Upper lobe of right lung (tissue), 1 donor: ENCODE measurements at regions not wholly inside any gene's neighbourhood (a gene's known extent, or its start where the extent isn't known, plus 50 kb on each side); places are given as distances from the start of the nearest gene placed in this dataset.

Experiments used
- ATAC-seq: fragments of 200-7000 bp; cut with Tn5 transposase; one replicate; pipeline ENCODE4 v1.9.1; 2020; ENCODE audit warnings: mild to moderate bottlenecking, moderate library complexity
- DNase-seq: peaks from one replicate; pipeline ENCODE4 v3.0.0-alpha.2; 2020
- H3K27ac ChIP-seq: fragments of 200-600 bp; one replicate; pipeline ENCODE4 v1.8.0; 2022
- H3K27me3 ChIP-seq: fragments of 200-600 bp; one replicate; pipeline ENCODE4 v1.8.0; 2022; ENCODE audit warnings: mild to moderate bottlenecking
- H3K36me3 ChIP-seq: fragments of 200-600 bp; one replicate; pipeline ENCODE4 v1.8.0; 2022
- H3K4me1 ChIP-seq: fragments of 200-600 bp; one replicate; pipeline ENCODE4 v1.8.0; 2022
- H3K4me3 ChIP-seq: fragments of 200-600 bp; one replicate; pipeline ENCODE4 v1.8.0; 2022; ENCODE audit warnings: mild to moderate bottlenecking
- H3K9me3 ChIP-seq: fragments of 200-600 bp; one replicate; pipeline ENCODE4 v1.8.0; 2022
- CTCF ChIP-seq: fragments of 200-600 bp; IDR thresholded peaks from one replicate; pipeline ENCODE4 v1.8.0; 2022; ENCODE audit warnings: antibody characterized with exemption
- intact Hi-C: fragments of 100-400 bp; cut with DNase I; formaldehyde crosslinking; loops from one replicate; pipeline ENCODE4 v1.11.0; 2022
- donor health status: DM: no; HTN: yes; CAD: no; lungs with severe emphysema.

GRCh38 chr16:59214455-59214854 lies 480.3 kb upstream of the GOT2 start:
- H3K9me3 ChIP-seq = no peaks in the 10 kb centered on the region
- H3K27ac ChIP-seq = no peak overlapping the region
- H3K36me3 ChIP-seq = no peaks in the 10 kb centered on the region
- no peak for DNase-seq
- no peak for TF ChIP-seq CTCF
- no peaks in the 10 kb centered on the region for H3K27me3 ChIP-seq
- ATAC-seq = no peak
- intact Hi-C loops = no loop called here
- no peak overlapping the region for H3K4me3 ChIP-seq
- peaks cover 17% of the 10 kb centered on the region for H3K4me1 ChIP-seq

- ATAC-seq (no peak), DNase-seq (no peak)
- no peak overlapping the region for H3K4me3 ChIP-seq
- TF ChIP-seq CTCF = no peak
- no peaks in the 10 kb centered on the region for H3K27me3 ChIP-seq
- H3K27ac ChIP-seq = no peak overlapping the region
- peaks cover 17% of the 10 kb centered on the region for H3K4me1 ChIP-seq
- H3K36me3 ChIP-seq = no peaks in the 10 kb centered on the region
- no peaks in the 10 kb centered on the region for H3K9me3 ChIP-seq
- intact Hi-C loops = no loop called here
Measured at GRCh38 chr16:59213952-59214351, 479.8 kb upstream of the GOT2 start.

- Histone ChIP-seq H3K4me3 (no peak overlapping the region), H3K27me3 (no peaks in the 10 kb centered on the region), H3K4me1 (peaks cover 17% of the 10 kb centered on the region), H3K27ac (no peak overlapping the region), H3K36me3 (no peaks in the 10 kb centered on the region), H3K9me3 (no peaks in the 10 kb centered on the region)
- TF ChIP-seq CTCF = no peak
- ATAC-seq (no peak), DNase-seq (no peak)
- intact Hi-C loops = no loop called here
Measured at GRCh38 chr16:59212492-59213024, 478.4 kb upstream of the GOT2 start.

GRCh38 chr16:59210955-59211541 lies 476.9 kb upstream of the GOT2 start:
- Histone ChIP-seq H3K27me3 (no peaks in the 10 kb centered on the region), H3K4me3 (no peak overlapping the region), H3K4me1 (peaks cover 17% of the 10 kb centered on the region), H3K9me3 (no peaks in the 10 kb centered on the region), H3K27ac (no peak overlapping the region), H3K36me3 (no peaks in the 10 kb centered on the region)
- intact Hi-C loops = no loop called here
- ATAC-seq (peak; percentile 70), DNase-seq (no peak)
- TF ChIP-seq CTCF = no peak

GRCh38 chr16:59205403-59205802 lies 471.3 kb upstream of the GOT2 start:
- H3K27ac ChIP-seq = no peak overlapping the region
- TF ChIP-seq CTCF = no peak
- H3K9me3 ChIP-seq = no peaks in the 10 kb centered on the region
- ATAC-seq (no peak), DNase-seq (no peak)
- no peaks in the 10 kb centered on the region for H3K36me3 ChIP-seq
- peaks cover 5% of the 10 kb centered on the region for H3K4me1 ChIP-seq
- intact Hi-C loops = no loop called here
- no peak overlapping the region for H3K4me3 ChIP-seq
- H3K27me3 ChIP-seq = no peaks in the 10 kb centered on the region

GRCh38 chr16:59204589-59204988 lies 470.5 kb upstream of the GOT2 start:
- Histone ChIP-seq H3K36me3 (no peaks in the 10 kb centered on the region), H3K4me1 (no peaks in the 10 kb centered on the region), H3K9me3 (no peaks in the 10 kb centered on the region), H3K27me3 (no peaks in the 10 kb centered on the region), H3K4me3 (no peak overlapping the region), H3K27ac (no peak overlapping the region)
- no peak for DNase-seq
- TF ChIP-seq CTCF = no peak
- intact Hi-C loops = no loop called here
- ATAC-seq = no peak
